CD14-positive monocyte (primary cell): ENCODE measurements at regions not wholly inside any gene's neighbourhood (a gene's known extent, or its start where the extent isn't known, plus 50 kb on each side); places are given as distances from the start of the nearest gene placed in this dataset.
A peak's percentile ranks its signal among the peaks of the same experiment; 100 is the strongest.

Experiments
- DNase-seq, 3 donors: peaks; one replicate each; pipeline ENCODE4 v3.0.0-alpha.2; 2011 to 2022
- H2AFZ ChIP-seq: 2 replicates; pipeline ENCODE4 v1.6.0; 2012; ENCODE audit warnings: mild to moderate bottlenecking, low read depth, low read length, inconsistent platforms; ENCODE audit not compliant: insufficient read depth, poor library complexity, severe bottlenecking
- H3K27ac ChIP-seq, 2 donors: 1 replicate in 1 of 2; 2 replicates in 1 of 2; pipeline ENCODE4 v1.5.1; 2012 to 2013; ENCODE audit warnings: low read length in 2 of 2, control low read depth in 1 of 2, inconsistent platforms in 1 of 2, low read depth in 1 of 2, mild to moderate bottlenecking in 1 of 2
- H3K27me3 ChIP-seq, 2 donors: one replicate each; pipeline versions ENCODE4 v1.6.0 to v1.6.1; 2011 to 2013; ENCODE audit warnings: low read length in 2 of 2; ENCODE audit not compliant: control insufficient read depth in 2 of 2, insufficient read depth in 2 of 2
- H3K36me3 ChIP-seq, 2 donors: replicated peaks in 1 of 2; 1 replicate in 1 of 2; 2 replicates in 1 of 2; pipeline versions ENCODE4 v1.5.1 to v1.6.1; 2012 to 2013; ENCODE audit warnings: low read length in 2 of 2, control low read depth in 1 of 2, inconsistent platforms in 1 of 2, mild to moderate bottlenecking in 1 of 2; ENCODE audit not compliant: insufficient read depth in 2 of 2, control insufficient read depth in 1 of 2
- H3K4me1 ChIP-seq, 2 donors: 1 replicate in 1 of 2; 2 replicates in 1 of 2; pipeline versions ENCODE4 v1.5.1 to v1.6.1; 2012 to 2013; ENCODE audit warnings: low read length in 2 of 2, control low read depth in 1 of 2, inconsistent platforms in 1 of 2, mild to moderate bottlenecking in 1 of 2, moderate library complexity in 1 of 2; ENCODE audit not compliant: insufficient read depth in 2 of 2, control insufficient read depth in 1 of 2
- H3K4me2 ChIP-seq: replicated peaks from 2 replicates; pipeline ENCODE3; 2012; ENCODE audit warnings: low read length, moderate library complexity, mild to moderate bottlenecking; ENCODE audit not compliant: poor library complexity, severe bottlenecking; ENCODE audit errors: extremely low read depth
- H3K4me3 ChIP-seq, 3 experiments: fragments of 200-600 bp in 1 of 3; sonication (generic) in 1 of 3; replicated peaks in 1 of 3; 1 replicate in 2 of 3; 2 replicates in 1 of 3; pipeline ENCODE4 v1.5.1; 2011 to 2013; ENCODE audit warnings: low read length in 3 of 3, mild to moderate bottlenecking in 3 of 3, control low read depth in 2 of 3, low read depth in 2 of 3, inconsistent platforms in 1 of 3, moderate library complexity in 1 of 3
- H3K79me2 ChIP-seq: 2 replicates; pipeline ENCODE4 v1.6.0; 2012; ENCODE audit warnings: mild to moderate bottlenecking, control low read depth, inconsistent platforms, low read length, moderate library complexity; ENCODE audit not compliant: insufficient read depth
- H3K9ac ChIP-seq: 2 replicates; pipeline ENCODE4 v1.6.0; 2017; ENCODE audit warnings: low read length, mild to moderate bottlenecking; ENCODE audit not compliant: insufficient read depth, poor library complexity, severe bottlenecking
- H3K9me3 ChIP-seq, 2 donors: replicated peaks in 1 of 2; 1 replicate in 1 of 2; 2 replicates in 1 of 2; pipeline versions ENCODE4 v1.5.1 to v1.6.1; 2012 to 2013; ENCODE audit warnings: low read length in 2 of 2, control low read depth in 1 of 2; ENCODE audit not compliant: control insufficient read depth in 1 of 2, insufficient read depth in 1 of 2
- H4K20me1 ChIP-seq: 2 replicates; pipeline ENCODE4 v1.6.0; 2012; ENCODE audit warnings: mild to moderate bottlenecking, low read length, control low read depth, moderate library complexity; ENCODE audit not compliant: insufficient read depth
- H3K27ac Mint-ChIP-seq, 7 donors: one replicate each; pipeline ENCODE4 v1.8.0; 2020; ENCODE audit warnings: mild to moderate bottlenecking in 7 of 7, mixed read lengths in 7 of 7, moderate library complexity in 6 of 7, inconsistent platforms in 2 of 7
- H3K27me3 Mint-ChIP-seq, 3 donors: one replicate each; pipeline ENCODE4 v1.8.0; 2021 to 2022; ENCODE audit warnings: low read depth in 3 of 3, mild to moderate bottlenecking in 3 of 3, mixed read lengths in 3 of 3, moderate library complexity in 3 of 3, inconsistent platforms in 1 of 3
- H3K36me3 Mint-ChIP-seq, 2 donors: one replicate each; pipeline ENCODE4 v1.8.0; 2020; ENCODE audit warnings: mixed read lengths in 2 of 2, inconsistent platforms in 1 of 2, mild to moderate bottlenecking in 1 of 2
- H3K4me1 Mint-ChIP-seq: one replicate; pipeline ENCODE4 v1.8.0; 2020; ENCODE audit warnings: mild to moderate bottlenecking, mixed read lengths
- H3K4me3 Mint-ChIP-seq, 2 donors: one replicate each; pipeline ENCODE4 v1.8.0; 2020; ENCODE audit warnings: mild to moderate bottlenecking in 2 of 2, mixed read lengths in 2 of 2, moderate library complexity in 1 of 2
- H3K9me3 Mint-ChIP-seq, 7 donors: one replicate each; pipeline ENCODE4 v1.8.0; 2020 to 2022; ENCODE audit warnings: mixed read lengths in 7 of 7, mild to moderate bottlenecking in 6 of 7, moderate library complexity in 6 of 7, inconsistent platforms in 2 of 7
- WGBS: methylation state at CpG from one replicate; pipeline ENCODE4 v1.1.5; 2013; ENCODE audit warnings: missing lambda C conversion rate; ENCODE audit not compliant: insufficient coverage; 5-methylcytosine and 5-hydroxymethylcytosine counted together
- intact Hi-C, 2 donors: fragments of 100-400 bp; cut with micrococcal nuclease; formaldehyde crosslinking; loops; one replicate each; pipeline versions ENCODE4 v1.15.0 to v1.15.1; 2023
- TF ChIP-seq, protein P1 (sequence below): fragments of 200-600 bp; IDR thresholded peaks from one replicate; pipeline ENCODE4 v1.8.0; 2022; ENCODE audit warnings: antibody characterized with exemption, mild to moderate bottlenecking

DNA sequence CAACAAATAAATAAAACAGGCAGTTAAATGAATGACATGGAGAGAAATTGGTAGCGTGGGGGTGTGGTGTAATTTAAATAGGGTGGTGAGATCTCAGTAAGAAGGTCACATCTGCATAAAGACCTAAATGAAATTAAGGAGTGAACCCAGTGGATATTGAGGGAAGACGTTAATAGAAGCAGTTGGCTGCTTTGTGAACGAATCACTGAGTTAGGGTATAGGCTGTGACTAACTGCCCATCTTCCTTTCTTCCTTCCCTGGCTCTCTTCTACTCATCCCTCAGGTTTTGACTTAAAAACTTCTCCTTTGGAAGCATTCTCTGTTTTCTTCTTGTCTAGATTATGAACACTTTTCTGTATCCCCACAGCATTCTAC, 64.7 kb downstream of the BTG1 start:
- H3K79me2 ChIP-seq: no peaks in the 10 kb centered on the region
- peak overlapping the region in 1 of 2 donors; percentile 49 for H3K27ac ChIP-seq
- peaks cover 33 to 49% of the 10 kb centered on the region in 2 donors for H3K4me1 ChIP-seq
- H3K4me3 Mint-ChIP-seq: no peak overlapping the region
- H3K27me3 ChIP-seq: no peaks in the 10 kb centered on the region
- no peaks in the 10 kb centered on the region for H3K9me3 ChIP-seq
- no peak overlapping the region for H3K9ac ChIP-seq
- no peaks in the 10 kb centered on the region for H3K9me3 Mint-ChIP-seq
- TF ChIP-seq, protein P1, sequence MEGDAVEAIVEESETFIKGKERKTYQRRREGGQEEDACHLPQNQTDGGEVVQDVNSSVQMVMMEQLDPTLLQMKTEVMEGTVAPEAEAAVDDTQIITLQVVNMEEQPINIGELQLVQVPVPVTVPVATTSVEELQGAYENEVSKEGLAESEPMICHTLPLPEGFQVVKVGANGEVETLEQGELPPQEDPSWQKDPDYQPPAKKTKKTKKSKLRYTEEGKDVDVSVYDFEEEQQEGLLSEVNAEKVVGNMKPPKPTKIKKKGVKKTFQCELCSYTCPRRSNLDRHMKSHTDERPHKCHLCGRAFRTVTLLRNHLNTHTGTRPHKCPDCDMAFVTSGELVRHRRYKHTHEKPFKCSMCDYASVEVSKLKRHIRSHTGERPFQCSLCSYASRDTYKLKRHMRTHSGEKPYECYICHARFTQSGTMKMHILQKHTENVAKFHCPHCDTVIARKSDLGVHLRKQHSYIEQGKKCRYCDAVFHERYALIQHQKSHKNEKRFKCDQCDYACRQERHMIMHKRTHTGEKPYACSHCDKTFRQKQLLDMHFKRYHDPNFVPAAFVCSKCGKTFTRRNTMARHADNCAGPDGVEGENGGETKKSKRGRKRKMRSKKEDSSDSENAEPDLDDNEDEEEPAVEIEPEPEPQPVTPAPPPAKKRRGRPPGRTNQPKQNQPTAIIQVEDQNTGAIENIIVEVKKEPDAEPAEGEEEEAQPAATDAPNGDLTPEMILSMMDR: no peak
- intact Hi-C loops: loop anchor here in 1 of 2 donors (5.0 kb wide), 1 partner anchor 41 kb away; no protein-coding TSS in a partner anchor
- peaks cover 52% of the 10 kb centered on the region for H3K4me1 Mint-ChIP-seq
- no peak overlapping the region for H3K4me2 ChIP-seq
- H3K4me3 ChIP-seq: no peak overlapping the region
- DNase-seq: no peak
- peaks cover 6 to 12% of the 10 kb centered on the region in 2 donors for H3K36me3 Mint-ChIP-seq
- 100% methylated on average over 1 of the region's 3 CpGs for WGBS
- H4K20me1 ChIP-seq: no peaks in the 10 kb centered on the region
- H3K27me3 Mint-ChIP-seq: no peaks in the 10 kb centered on the region
- no peaks in the 10 kb centered on the region for H3K36me3 ChIP-seq
- H2AFZ ChIP-seq: no peak overlapping the region
- H3K27ac Mint-ChIP-seq: peak overlapping the region in 1 of 7 donors; percentile 57

DNA sequence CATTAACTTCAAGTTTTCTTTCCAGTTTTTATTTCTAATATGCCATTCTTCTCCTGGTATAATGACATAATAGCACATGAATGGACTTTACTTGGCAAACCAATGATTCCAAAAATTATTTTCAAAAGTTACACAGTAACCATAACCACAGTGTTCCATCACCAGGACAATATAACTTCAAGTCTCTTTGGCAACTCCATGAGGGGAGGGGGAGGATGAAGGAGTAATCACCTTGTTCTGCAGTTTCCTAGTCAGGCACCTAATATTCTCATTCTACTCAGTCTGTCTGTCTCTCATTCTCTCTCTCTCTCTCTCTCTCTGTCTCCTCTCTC, 66.6 kb downstream of the BTG1 start:
- intact Hi-C loops: loop anchor here in 1 of 2 donors (10.0 kb wide), 1 partner anchor 46 kb away; no protein-coding TSS in a partner anchor
- Histone ChIP-seq H3K9ac (no peak overlapping the region), H2AFZ (no peak overlapping the region), H3K4me3 (no peak overlapping the region), H3K4me2 (no peak overlapping the region), H3K4me1 (peaks cover 46 to 65% of the 10 kb centered on the region in 2 donors), H3K36me3 (no peaks in the 10 kb centered on the region), H3K27me3 (no peaks in the 10 kb centered on the region), H3K27ac (no peak overlapping the region), H3K9me3 (no peaks in the 10 kb centered on the region), H3K79me2 (no peaks in the 10 kb centered on the region), H4K20me1 (no peaks in the 10 kb centered on the region)
- H3K4me1 Mint-ChIP-seq: peaks cover 70% of the 10 kb centered on the region
- H3K27ac Mint-ChIP-seq: peak overlapping the region in 5 of 7 donors; percentile 1 to 74 (median 68)
- H3K36me3 Mint-ChIP-seq: peaks cover 0 to 3% of the 10 kb centered on the region in 2 donors
- H3K4me3 Mint-ChIP-seq: no peak overlapping the region
- TF ChIP-seq, protein P1: no peak
- no peaks in the 10 kb centered on the region for H3K27me3 Mint-ChIP-seq
- no peaks in the 10 kb centered on the region for H3K9me3 Mint-ChIP-seq
- no peak for DNase-seq
